Cardiac muscle cell (in vitro differentiated cells and primary cell): ENCODE measurements at regions not wholly inside any gene's neighbourhood (a gene's known extent, or its start where the extent isn't known, plus 50 kb on each side); places are given as distances from the start of the nearest gene placed in this dataset.

ENCODE experiments used
- DNase-seq, 2 donors: peaks; one replicate each; pipeline versions ENCODE4 v3.0.0 to v3.0.0-alpha.2; 2010 to 2017; ENCODE audit warnings: low read depth in 1 of 2, low spot score in 1 of 2
- H3K27ac ChIP-seq: fragments of 200-600 bp; sonication (generic); 2 replicates; pipeline ENCODE4 v1.5.1; 2016
- H3K27me3 ChIP-seq: fragments of 200-600 bp; sonication (generic); 2 replicates; pipeline ENCODE4 v1.6.0; 2016; ENCODE audit warnings: control low read depth
- H3K36me3 ChIP-seq: fragments of 200-600 bp; sonication (generic); 2 replicates; pipeline ENCODE4 v1.5.1; 2016; ENCODE audit warnings: control low read depth
- H3K4me1 ChIP-seq: fragments of 200-600 bp; sonication (generic); 2 replicates; pipeline ENCODE4 v1.8.1; 2017; ENCODE audit warnings: low read depth, mild to moderate bottlenecking, mixed run types
- H3K4me3 ChIP-seq: fragments of 200-600 bp; sonication (generic); 2 replicates; pipeline ENCODE4 v1.5.1; 2016; ENCODE audit warnings: mild to moderate bottlenecking
- H3K9me3 ChIP-seq: fragments of 200-600 bp; sonication (generic); 2 replicates; pipeline ENCODE4 v1.5.1; 2017; ENCODE audit warnings: low read depth, mild to moderate bottlenecking, control low read depth
- CTCF ChIP-seq: IDR thresholded peaks from 2 replicates; pipeline ENCODE4 v1.5.1; 2012; ENCODE audit warnings: low read depth, mild to moderate bottlenecking, low read length

GRCh38 chr5:158485047-158485446 lies 614.7 kb downstream of the EBF1 start:
- H3K27me3 ChIP-seq = no peaks in the 10 kb centered on the region
- H3K9me3 ChIP-seq = no peaks in the 10 kb centered on the region
- TF ChIP-seq CTCF = no peak
- H3K4me3 ChIP-seq = no peak overlapping the region
- no peaks in the 10 kb centered on the region for H3K36me3 ChIP-seq
- peak in 1 of 2 donors; percentile 7 for DNase-seq
- no peak overlapping the region for H3K27ac ChIP-seq
- H3K4me1 ChIP-seq = no peaks in the 10 kb centered on the region

GRCh38 chr5:158484150-158484549 lies 615.6 kb downstream of the EBF1 start:
- Histone ChIP-seq H3K4me1 (no peaks in the 10 kb centered on the region), H3K9me3 (no peaks in the 10 kb centered on the region), H3K4me3 (no peak overlapping the region), H3K27me3 (no peaks in the 10 kb centered on the region), H3K27ac (no peak overlapping the region), H3K36me3 (no peaks in the 10 kb centered on the region)
- no peak for DNase-seq
- TF ChIP-seq CTCF = no peak

- H3K4me3 ChIP-seq = no peak overlapping the region
- no peaks in the 10 kb centered on the region for H3K4me1 ChIP-seq
- no peak for TF ChIP-seq CTCF
- DNase-seq = no peak
- H3K27me3 ChIP-seq = no peaks in the 10 kb centered on the region
- no peak overlapping the region for H3K27ac ChIP-seq
- no peaks in the 10 kb centered on the region for H3K9me3 ChIP-seq
- H3K36me3 ChIP-seq = no peaks in the 10 kb centered on the region
Measured at GRCh38 chr5:158483281-158483860, 616.3 kb downstream of the EBF1 start.

GRCh38 chr5:158482125-158482524 lies 617.6 kb downstream of the EBF1 start:
- Histone ChIP-seq H3K27me3 (no peaks in the 10 kb centered on the region), H3K27ac (no peak overlapping the region), H3K9me3 (no peaks in the 10 kb centered on the region), H3K4me3 (no peak overlapping the region), H3K4me1 (no peaks in the 10 kb centered on the region), H3K36me3 (no peaks in the 10 kb centered on the region)
- no peak for DNase-seq
- TF ChIP-seq CTCF = no peak

- Histone ChIP-seq H3K27ac (no peak overlapping the region), H3K4me3 (no peak overlapping the region), H3K4me1 (no peaks in the 10 kb centered on the region), H3K36me3 (no peaks in the 10 kb centered on the region), H3K27me3 (no peaks in the 10 kb centered on the region), H3K9me3 (no peaks in the 10 kb centered on the region)
- DNase-seq = no peak
- TF ChIP-seq CTCF = no peak
Measured at GRCh38 chr5:158478139-158478538, 619.2 kb upstream of the CLINT1 start.

- H3K36me3 ChIP-seq = no peaks in the 10 kb centered on the region
- H3K4me1 ChIP-seq = no peaks in the 10 kb centered on the region
- no peaks in the 10 kb centered on the region for H3K9me3 ChIP-seq
- no peak overlapping the region for H3K27ac ChIP-seq
- no peak overlapping the region for H3K4me3 ChIP-seq
- no peak for DNase-seq
- H3K27me3 ChIP-seq = no peaks in the 10 kb centered on the region
- no peak for TF ChIP-seq CTCF
Measured at GRCh38 chr5:158477214-158477613, 618.3 kb upstream of the CLINT1 start.
